GM19455 (cell line): ENCODE measurements at regions not wholly inside any gene's neighbourhood (a gene's known extent, or its start where the extent isn't known, plus 50 kb on each side); places are given as distances from the start of the nearest gene placed in this dataset.
"Not testable (repeated sequence)": the region's sequence is repeated elsewhere in the genome, so short reads cannot be mapped to it uniquely, and the experiment has no call there.

Source experiments
- ATAC-seq: cut with Tn5 transposase; IDR thresholded peaks from one replicate; pipeline ENCODE4 v1.9.1; 2021; ENCODE audit not compliant: unreplicated experiment

DNA sequence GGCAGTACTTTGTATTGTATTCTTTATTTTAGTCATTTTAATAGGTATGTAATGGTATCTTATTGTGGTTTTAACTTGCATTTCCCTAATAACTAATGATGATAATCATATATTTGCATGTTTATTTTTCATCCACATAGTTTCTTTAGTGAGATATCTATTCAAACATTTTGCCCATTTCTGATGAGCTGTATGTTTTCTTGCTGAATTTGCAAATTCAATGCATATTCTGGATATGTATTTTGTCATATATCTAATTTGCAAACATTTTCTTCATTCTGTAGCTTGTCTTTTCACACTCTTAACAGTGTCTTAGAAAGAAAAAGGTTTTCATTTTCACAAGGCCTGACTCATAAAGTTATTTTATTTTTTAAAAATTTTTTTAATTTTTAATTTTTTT, 372.1 kb downstream of the ZNF674 start:
- no peak for ATAC-seq

DNA sequence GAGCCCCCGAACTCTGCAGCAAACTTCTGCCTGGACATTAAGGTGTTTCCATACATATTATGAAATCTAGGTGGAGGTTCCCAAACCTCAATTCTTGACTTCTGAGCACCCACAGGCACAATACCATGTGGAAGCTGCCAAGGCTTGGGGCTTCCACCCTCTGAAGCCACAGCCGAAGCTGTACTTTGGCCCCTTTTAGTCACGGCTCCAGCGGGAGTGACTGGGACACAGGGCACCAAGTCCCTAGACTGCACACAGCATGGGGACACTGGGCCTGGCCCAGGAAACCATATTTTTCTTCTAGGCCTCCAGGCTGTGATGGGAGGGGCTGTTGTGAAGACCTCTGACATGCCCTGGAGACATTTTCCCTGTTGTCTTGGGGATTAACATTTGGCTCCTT, 373.8 kb downstream of the ZNF674 start:
- ATAC-seq = not testable (repeated sequence)

GRCh38 chrX:46169808-46170207, 375.4 kb downstream of the ZNF674 start:
- ATAC-seq = no peak

DNA sequence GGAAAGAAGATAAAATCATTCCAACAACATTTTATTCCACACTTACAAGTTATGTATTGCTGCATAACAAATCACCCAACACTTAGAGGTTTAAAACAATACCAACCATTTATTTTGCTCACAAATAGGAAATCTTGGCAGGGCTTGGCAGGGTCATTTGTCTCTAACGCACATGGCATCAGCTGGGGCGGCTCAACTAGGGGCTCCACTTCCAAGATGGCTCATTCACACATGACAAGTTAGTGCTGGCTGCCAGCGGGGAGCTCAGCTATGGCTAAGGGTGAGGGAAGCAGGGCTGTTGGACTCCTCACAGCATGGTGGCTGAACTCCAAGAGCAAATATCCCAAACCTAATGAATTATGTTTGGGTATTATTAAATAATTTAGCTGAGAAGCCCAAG, 377.0 kb downstream of the ZNF674 start:
- no peak for ATAC-seq

GRCh38 chrX:46165866-46166265, 379.4 kb downstream of the ZNF674 start:
- ATAC-seq = no peak

- no peak for ATAC-seq
Observed at GRCh38 chrX:46165411-46165810, 379.8 kb downstream of the ZNF674 start.

DNA sequence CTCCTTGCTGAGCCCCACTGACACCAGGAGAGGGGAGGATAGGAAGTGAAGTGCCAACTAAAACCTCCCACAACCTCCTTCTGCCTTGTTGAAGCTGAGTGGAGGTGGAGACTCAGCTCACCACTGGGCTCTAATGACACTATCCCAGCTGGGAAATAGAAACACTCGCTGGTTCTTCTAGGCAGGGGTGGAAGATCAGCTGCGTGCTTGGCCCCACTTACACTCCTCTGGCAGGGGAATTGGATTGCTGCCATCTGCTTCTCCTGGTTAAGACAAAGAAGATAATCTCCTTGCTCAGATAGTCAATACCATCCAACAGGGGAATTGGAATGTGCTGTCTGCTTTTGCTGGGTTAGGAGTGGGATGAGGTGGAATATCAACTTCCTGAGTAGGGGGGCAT, 392.5 kb downstream of the ZNF674 start:
- no peak for ATAC-seq

DNA sequence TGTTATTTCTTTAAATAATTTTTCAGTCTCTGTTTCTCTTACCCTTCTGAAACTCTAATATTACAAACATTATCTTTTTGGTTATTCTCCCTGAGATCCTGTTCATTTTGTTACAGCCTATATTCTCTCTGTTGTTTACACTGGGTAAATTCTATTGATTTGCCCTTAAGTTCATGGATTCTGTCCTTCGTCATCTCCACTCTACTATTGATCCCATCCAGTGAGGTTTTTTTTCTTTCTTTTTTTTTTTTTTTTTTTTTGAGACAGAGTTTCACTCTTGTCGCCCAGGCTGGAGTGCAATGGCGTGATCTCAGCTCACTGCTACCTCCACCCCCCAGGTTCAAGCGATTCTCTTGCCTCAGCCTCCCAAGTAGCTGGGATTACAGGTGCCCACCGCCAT, 393.9 kb downstream of the ZNF674 start:
- ATAC-seq = not testable (repeated sequence)

DNA sequence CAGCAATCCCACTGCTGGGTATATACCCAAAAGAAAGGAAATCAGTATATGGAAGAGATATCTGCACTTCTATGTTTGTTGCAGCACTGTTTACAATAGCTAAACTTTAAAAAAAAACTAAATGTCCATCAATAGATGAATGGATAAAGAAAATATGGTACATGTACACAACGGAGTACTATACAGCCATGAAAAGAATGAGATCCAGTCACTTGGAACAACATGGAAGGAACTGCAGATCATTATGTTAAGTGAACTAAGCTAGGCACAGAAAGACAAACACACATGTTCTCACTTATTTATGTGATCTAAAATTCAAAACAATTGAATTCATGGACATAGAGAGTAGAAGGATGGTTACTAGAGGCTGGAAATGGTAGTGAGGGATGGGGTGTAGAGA, 400.7 kb downstream of the ZNF674 start:
- no peak for ATAC-seq

DNA sequence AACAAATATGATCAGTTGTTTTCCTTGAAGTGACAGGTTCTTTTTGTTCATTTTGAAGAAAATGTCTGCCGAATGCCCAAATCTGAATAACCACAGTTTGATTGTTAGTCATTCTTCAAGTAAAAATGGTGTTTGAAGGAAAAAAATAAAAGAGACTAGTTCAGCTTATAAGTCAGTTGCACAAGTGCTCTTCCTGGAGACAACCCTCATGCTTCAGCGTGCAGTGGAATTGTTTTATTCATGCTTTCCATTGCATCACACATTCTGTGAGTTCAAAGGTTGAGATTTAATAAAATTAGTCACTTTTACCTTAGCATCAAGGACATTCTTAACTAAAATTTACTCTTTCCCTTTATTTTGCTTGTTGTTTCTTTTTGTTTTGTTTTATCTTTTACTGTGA, 404.9 kb downstream of the ZNF674 start:
- no peak for ATAC-seq

- no peak for ATAC-seq
Observed at GRCh38 chrX:46130247-46130646, 415.0 kb downstream of the ZNF674 start.

DNA sequence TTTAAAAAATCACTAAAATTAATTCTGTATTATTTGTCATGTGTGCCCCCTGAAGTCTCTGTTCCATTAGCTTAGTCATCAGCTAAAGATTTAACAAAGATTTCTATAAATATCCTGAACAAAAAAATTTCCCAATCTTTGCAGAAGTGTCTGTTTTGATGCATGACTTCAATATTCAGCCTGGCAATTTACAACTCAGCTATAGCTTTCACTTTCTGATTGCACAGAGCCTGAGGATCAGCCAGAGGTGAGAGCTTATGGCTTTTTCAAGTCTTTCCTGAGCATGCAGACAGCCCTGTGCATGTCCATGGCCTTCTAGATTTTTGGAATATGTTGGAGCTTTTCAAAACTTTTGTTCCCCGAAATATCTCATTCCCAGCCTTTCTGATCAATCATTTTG, 420.1 kb downstream of the ZNF674 start:
- no peak for ATAC-seq

DNA sequence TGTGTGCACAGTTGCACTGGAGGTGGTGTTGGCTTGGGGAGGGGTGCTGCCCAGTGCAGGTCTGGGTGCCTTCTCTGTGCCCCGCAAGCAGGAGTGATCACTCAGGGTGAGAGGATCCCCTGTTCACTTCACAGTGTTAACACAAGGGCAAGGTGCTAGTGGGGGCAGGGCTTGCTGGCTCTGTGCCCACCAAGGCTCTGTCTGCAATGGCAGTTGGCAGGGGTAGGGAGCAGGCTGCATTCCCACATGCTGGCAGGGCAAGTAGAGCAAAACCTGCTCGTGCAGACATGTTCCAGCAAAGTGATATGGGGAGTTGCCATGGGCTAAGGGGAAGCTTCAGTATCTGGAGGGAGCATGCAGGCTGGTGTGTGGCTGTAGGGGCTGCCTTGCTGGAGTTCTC, 428.0 kb downstream of the ZNF674 start:
- ATAC-seq = no peak

DNA sequence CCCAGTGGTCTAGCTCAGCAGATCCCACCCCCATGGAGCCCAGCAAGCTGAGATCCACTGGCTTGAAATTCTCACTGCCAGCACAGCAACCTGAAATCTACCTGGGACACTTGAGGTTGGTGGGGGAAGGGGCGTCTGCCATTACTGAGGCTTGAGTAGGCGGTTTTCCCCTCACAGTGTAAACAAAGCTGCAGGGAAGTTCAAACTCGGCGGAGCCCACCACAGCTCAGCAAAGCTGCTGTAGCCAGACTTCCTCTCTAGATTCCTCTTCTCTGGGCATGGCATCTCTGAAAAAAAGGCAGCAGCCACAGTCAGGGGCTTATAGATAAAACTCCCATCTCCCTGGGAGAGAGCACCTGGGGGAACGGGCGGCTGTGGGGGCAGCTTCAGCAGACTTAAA, 457.9 kb downstream of the ZNF674 start:
- ATAC-seq = not testable (repeated sequence)

- not testable (repeated sequence) for ATAC-seq
Observed at GRCh38 chrX:46080121-46080520, 465.1 kb downstream of the ZNF674 start.

DNA sequence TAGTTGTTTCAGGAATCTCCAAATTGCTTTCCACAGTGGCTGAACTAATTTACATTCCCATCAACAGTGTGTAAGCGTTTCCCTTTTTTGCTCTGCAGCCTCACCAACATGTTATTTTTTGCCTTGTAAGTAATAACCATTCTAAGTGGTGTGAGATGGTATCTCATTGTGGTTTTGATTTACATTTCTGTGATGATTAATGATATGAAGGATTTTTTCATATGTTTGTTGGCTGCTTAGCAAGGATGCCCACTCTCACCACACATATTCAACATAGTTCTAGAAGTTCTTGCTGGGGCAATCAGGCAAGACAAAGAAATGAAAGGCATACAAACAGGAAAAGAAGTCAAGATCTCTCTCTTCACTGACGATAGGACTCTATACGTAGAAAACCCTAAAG, 472.4 kb downstream of the ZNF674 start:
- no peak for ATAC-seq

DNA sequence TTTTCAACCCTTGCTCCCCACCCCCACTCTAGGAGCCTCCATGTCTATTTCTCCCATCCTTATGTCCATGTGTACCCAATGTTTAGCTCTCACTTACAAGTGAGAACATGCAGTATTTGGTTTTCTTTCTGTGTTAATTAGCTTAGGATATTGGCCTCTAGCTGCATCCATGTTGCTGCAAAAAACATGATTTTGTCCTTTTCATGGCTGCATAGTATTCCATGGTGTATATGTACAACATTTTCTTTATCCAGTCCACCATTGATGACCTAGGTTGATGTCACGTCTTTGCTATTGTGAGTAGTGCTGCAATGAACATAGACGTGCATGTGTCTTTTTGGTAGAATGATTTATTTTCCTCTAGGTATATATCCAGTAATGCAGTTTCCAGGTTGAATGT, 472.8 kb downstream of the ZNF674 start:
- no peak for ATAC-seq

DNA sequence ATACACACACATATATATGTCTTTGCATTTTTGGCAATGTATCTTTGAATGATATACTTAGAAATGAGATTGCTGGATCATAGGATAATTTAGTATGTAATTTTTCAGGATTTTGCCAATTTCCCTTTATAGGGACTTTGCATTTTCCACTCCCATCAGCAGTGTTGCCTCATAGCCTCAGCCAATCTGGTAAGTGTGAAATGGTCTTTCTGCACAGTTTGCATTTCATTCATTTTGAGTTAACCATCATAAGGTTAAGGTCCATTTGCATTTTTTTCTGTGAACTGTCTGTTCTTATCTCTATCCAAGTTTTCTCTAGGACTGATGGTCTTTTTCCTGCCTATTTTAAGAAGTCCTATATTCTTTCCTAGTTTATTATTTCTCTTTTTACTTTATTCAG, 474.8 kb downstream of the ZNF674 start:
- no peak for ATAC-seq

- ATAC-seq = no peak
Observed at GRCh38 chrX:46059316-46059715, 485.9 kb downstream of the ZNF674 start.

DNA sequence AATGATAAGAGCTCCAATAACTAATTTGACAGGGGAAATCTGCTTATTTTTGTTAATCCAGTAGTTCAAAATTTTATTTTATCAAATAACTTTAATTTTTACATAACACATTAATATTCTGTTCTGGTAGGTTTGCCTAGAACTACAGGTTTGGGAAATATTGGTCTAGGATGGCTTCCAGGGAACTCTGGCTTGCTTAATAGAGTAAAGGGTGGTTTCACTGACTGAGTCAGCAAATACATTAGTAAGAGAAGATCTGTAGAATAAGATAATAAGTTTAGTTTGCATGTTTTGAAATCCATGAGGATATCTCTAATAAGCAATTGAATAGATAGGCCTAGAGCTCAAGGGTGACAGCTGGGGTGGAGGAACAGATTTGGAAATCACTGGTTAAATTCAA, 500.7 kb downstream of the ZNF674 start:
- no peak for ATAC-seq

DNA sequence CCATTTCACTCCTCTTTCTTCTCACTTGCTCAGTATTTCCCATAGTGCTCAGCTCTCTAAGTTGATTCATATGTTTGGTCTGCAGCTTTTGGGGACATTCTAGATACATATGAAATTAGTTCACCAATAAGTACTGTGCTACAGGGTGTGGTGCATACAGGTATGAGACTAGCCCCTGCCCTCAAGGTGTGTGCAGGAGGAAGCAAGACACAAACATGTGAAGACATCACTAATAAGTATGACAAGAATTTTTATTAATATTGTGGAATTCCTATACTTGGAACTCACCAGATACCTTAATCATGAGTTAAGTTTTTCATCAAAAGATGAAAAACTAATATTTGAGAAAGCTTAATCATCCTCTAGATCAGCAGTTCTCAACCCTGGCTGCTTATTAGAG, 505.2 kb downstream of the ZNF674 start:
- ATAC-seq = no peak

DNA sequence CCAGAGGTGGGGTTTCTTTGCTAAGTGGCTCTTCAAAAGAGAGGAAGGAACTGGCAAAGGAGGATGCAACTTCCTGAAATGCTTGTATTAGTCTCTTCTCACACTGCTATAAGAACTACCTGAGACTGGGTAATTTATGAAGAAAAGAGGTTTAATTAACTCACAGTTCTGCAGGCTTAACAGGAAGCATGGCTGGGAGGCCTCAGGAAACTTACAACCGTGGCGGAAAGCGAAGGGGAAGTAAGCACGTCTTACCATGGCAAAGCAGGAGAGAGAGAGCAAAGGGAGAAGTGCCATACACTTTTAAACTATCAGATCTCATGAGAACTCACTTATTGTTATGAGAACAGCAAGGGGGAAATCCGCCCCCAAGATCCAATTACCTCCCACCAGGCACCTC, 505.7 kb downstream of the ZNF674 start:
- no peak for ATAC-seq

GRCh38 chrX:46036508-46036907, 508.7 kb downstream of the ZNF674 start:
- ATAC-seq = no peak

- no peak for ATAC-seq
Observed at GRCh38 chrX:46034868-46035267, 510.4 kb downstream of the ZNF674 start.
